GM06990 (cell line): ENCODE measurements at regions not wholly inside any gene's neighbourhood (a gene's known extent, or its start where the extent isn't known, plus 50 kb on each side); places are given as distances from the start of the nearest gene placed in this dataset.

Source experiments
- DNase-seq: peaks from one replicate; pipeline ENCODE4 v3.0.0-alpha.2; 2011; ENCODE audit not compliant: insufficient read length; ENCODE audit errors: extremely low read depth
- H3K27me3 ChIP-seq: replicated peaks from 2 replicates; pipeline ENCODE4 v1.6.0; 2011; ENCODE audit warnings: low read length; ENCODE audit not compliant: control insufficient read depth, insufficient read depth
- H3K36me3 ChIP-seq: 2 replicates; pipeline ENCODE4 v1.5.1; 2011; ENCODE audit warnings: low read length; ENCODE audit not compliant: control insufficient read depth, insufficient read depth
- H3K4me3 ChIP-seq: replicated peaks from 2 replicates; pipeline ENCODE4 v1.5.1; 2011; ENCODE audit warnings: low read depth, mild to moderate bottlenecking, control low read depth, low read length
- CTCF ChIP-seq: IDR thresholded peaks from 2 replicates; pipeline ENCODE4 v1.5.1; 2011; ENCODE audit warnings: low read length, control low read depth, mild to moderate bottlenecking, inconsistent platforms; ENCODE audit not compliant: insufficient read depth, poor library complexity, severe bottlenecking

GRCh38 chr7:34236057-34236456 is 330.7 kb downstream of the BMPER start:
- H3K4me3 ChIP-seq: no peak overlapping the region
- H3K27me3 ChIP-seq: no peaks in the 10 kb centered on the region
- no peak for TF ChIP-seq CTCF
- no peak for DNase-seq
- no peaks in the 10 kb centered on the region for H3K36me3 ChIP-seq

- no peak for TF ChIP-seq CTCF
- H3K27me3 ChIP-seq: no peaks in the 10 kb centered on the region
- no peak for DNase-seq
- H3K4me3 ChIP-seq: no peak overlapping the region
- no peaks in the 10 kb centered on the region for H3K36me3 ChIP-seq
Observed at GRCh38 chr7:34236839-34237492, 331.6 kb downstream of the BMPER start.

DNA sequence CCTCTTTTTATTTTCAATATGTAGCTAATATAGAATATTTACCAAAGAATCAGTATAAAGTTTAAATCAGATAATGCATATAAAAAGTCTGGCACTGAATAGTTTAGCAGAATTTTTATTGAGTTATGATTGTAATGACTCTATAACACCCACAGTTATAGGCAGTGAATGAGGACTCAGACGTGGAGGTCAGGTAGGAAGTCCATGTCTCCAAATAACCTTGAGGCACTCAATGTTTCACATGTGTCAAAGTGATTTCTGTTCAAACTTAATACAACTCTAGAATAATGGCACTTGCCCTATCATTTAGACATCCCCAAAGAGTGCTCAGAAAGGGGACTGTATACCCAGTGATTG is 332.1 kb downstream of the BMPER start:
- Histone ChIP-seq H3K4me3 (no peak overlapping the region), H3K36me3 (no peaks in the 10 kb centered on the region), H3K27me3 (no peaks in the 10 kb centered on the region)
- TF ChIP-seq CTCF: no peak
- no peak for DNase-seq

- no peaks in the 10 kb centered on the region for H3K36me3 ChIP-seq
- H3K4me3 ChIP-seq: no peak overlapping the region
- no peaks in the 10 kb centered on the region for H3K27me3 ChIP-seq
- DNase-seq: no peak
- no peak for TF ChIP-seq CTCF
Observed at GRCh38 chr7:34240417-34240816, 335.1 kb downstream of the BMPER start.

DNA sequence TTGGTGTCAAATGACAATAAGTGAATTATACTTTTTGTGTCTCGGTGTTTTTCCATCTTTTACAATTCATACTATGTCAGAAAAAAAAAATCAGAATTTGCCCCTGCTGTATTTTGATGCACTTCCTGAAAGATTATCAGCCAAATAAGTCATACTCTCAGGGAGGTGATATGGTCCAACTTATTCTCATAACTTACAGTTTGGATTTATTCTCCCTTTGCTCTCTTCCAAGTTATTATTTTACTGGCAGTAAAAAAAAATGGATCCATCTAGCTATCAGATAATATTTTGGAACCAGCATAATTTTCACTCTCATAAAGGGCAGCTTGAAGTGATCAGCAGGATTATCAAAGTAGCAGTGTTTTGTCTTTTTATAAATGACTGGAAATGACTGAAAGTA is 337.1 kb downstream of the BMPER start:
- TF ChIP-seq CTCF: no peak
- H3K36me3 ChIP-seq: no peaks in the 10 kb centered on the region
- no peak for DNase-seq
- H3K4me3 ChIP-seq: no peak overlapping the region
- no peaks in the 10 kb centered on the region for H3K27me3 ChIP-seq

GRCh38 chr7:34245246-34245645 is 339.9 kb downstream of the BMPER start:
- Histone ChIP-seq H3K4me3 (no peak overlapping the region), H3K27me3 (no peaks in the 10 kb centered on the region), H3K36me3 (no peaks in the 10 kb centered on the region)
- no peak for DNase-seq
- TF ChIP-seq CTCF: no peak
